ENCODE measurements at regions not wholly inside any gene's neighbourhood (a gene's known extent, or its start where the extent isn't known, plus 50 kb on each side); places are given as distances from the start of the nearest gene placed in this dataset.

- TF ChIP-seq CTCF (IDR thresholded peaks at IDR 0.05; ENCODE audit: low read depth, low read length, missing input control) = no peak
- TF ChIP-seq GABPA (IDR thresholded peaks at IDR 0.05 in 1 of 2, conservative IDR thresholded peaks at IDR 0.05 in 1 of 2) = no peak
- TF ChIP-seq REST (IDR thresholded peaks at IDR 0.05) = no peak
- no peak for TF ChIP-seq RXRA (IDR thresholded peaks at IDR 0.05)
- TF ChIP-seq ATF3 (IDR thresholded peaks at IDR 0.05) = no peak
- TF ChIP-seq SP1 (IDR thresholded peaks at IDR 0.05) = no peak
- no peak for TF ChIP-seq JUND (IDR thresholded peaks at IDR 0.05)
- peak in 1 of 2 donors; percentile 5 for TF ChIP-seq RAD21 (IDR thresholded peaks at IDR 0.05)
These were observed 565.8 kb upstream of the ATP2B1 start for GRCh38 chr12:90274407-90274806.
